Lower lobe of right lung (tissue), 2 donors: ENCODE measurements at regions not wholly inside any gene's neighbourhood (a gene's known extent, or its start where the extent isn't known, plus 50 kb on each side); places are given as distances from the start of the nearest gene placed in this dataset.
A peak's percentile ranks its signal among the peaks of the same experiment; 100 is the strongest.

Source experiments
- ATAC-seq, 2 donors: fragments of 200-7000 bp; cut with Tn5 transposase; one replicate each; pipeline ENCODE4 v1.9.1; 2020 to 2022; ENCODE audit warnings: mild to moderate bottlenecking in 2 of 2, moderate library complexity in 2 of 2
- DNase-seq: peaks from one replicate; pipeline ENCODE4 v3.0.0-alpha.2; 2020
- H3K27ac ChIP-seq: fragments of 200-600 bp; one replicate; pipeline ENCODE4 v1.8.0; 2022
- H3K27me3 ChIP-seq: fragments of 200-600 bp; one replicate; pipeline ENCODE4 v1.8.0; 2022; ENCODE audit warnings: low read depth
- H3K36me3 ChIP-seq: fragments of 200-600 bp; one replicate; pipeline ENCODE4 v1.8.0; 2022; ENCODE audit warnings: mild to moderate bottlenecking
- H3K4me1 ChIP-seq: fragments of 200-600 bp; one replicate; pipeline ENCODE4 v1.8.0; 2022
- H3K4me3 ChIP-seq: fragments of 200-600 bp; one replicate; pipeline ENCODE4 v1.8.0; 2022; ENCODE audit warnings: mild to moderate bottlenecking
- H3K9me3 ChIP-seq: fragments of 200-600 bp; one replicate; pipeline ENCODE4 v1.8.0; 2022
- CTCF ChIP-seq: fragments of 200-600 bp; IDR thresholded peaks from one replicate; pipeline ENCODE4 v1.8.0; 2022; ENCODE audit warnings: antibody characterized with exemption, mild to moderate bottlenecking
- intact Hi-C: fragments of 100-400 bp; cut with DNase I; formaldehyde crosslinking; loops from one replicate; pipeline ENCODE4 v1.11.0; 2022
- donor health status: DM: no; HTN: yes; CAD: no; lungs with severe emphysema.

GRCh38 chr12:46608431-46609272 is 217.1 kb downstream of the SLC38A4 start:
- Histone ChIP-seq H3K4me3 (no peak overlapping the region), H3K4me1 (no peaks in the 10 kb centered on the region), H3K27ac (no peak overlapping the region), H3K9me3 (no peaks in the 10 kb centered on the region), H3K36me3 (no peaks in the 10 kb centered on the region), H3K27me3 (no peaks in the 10 kb centered on the region)
- TF ChIP-seq CTCF: no peak
- ATAC-seq (no peak), DNase-seq (no peak)
- intact Hi-C loops: no loop called here

- no peak overlapping the region for H3K27ac ChIP-seq
- H3K4me3 ChIP-seq: no peak overlapping the region
- no peaks in the 10 kb centered on the region for H3K4me1 ChIP-seq
- no peaks in the 10 kb centered on the region for H3K9me3 ChIP-seq
- no peaks in the 10 kb centered on the region for H3K27me3 ChIP-seq
- intact Hi-C loops: no loop called here
- ATAC-seq: no peak
- no peaks in the 10 kb centered on the region for H3K36me3 ChIP-seq
- TF ChIP-seq CTCF: no peak
- no peak for DNase-seq
These were observed 221.1 kb downstream of the SLC38A4 start for GRCh38 chr12:46604684-46605083.

GRCh38 chr12:46603776-46604456 is 221.9 kb downstream of the SLC38A4 start:
- ATAC-seq (peak in 1 of 2 donors; percentile 17), DNase-seq (no peak)
- Histone ChIP-seq H3K36me3 (no peaks in the 10 kb centered on the region), H3K27me3 (no peaks in the 10 kb centered on the region), H3K4me3 (no peak overlapping the region), H3K9me3 (no peaks in the 10 kb centered on the region), H3K4me1 (no peaks in the 10 kb centered on the region), H3K27ac (no peak overlapping the region)
- no peak for TF ChIP-seq CTCF
- intact Hi-C loops: no loop called here

GRCh38 chr12:46602474-46602873 is 223.3 kb downstream of the SLC38A4 start:
- no peaks in the 10 kb centered on the region for H3K27me3 ChIP-seq
- no peak for TF ChIP-seq CTCF
- no peak for DNase-seq
- ATAC-seq: no peak
- intact Hi-C loops: no loop called here
- H3K9me3 ChIP-seq: no peaks in the 10 kb centered on the region
- H3K4me1 ChIP-seq: no peaks in the 10 kb centered on the region
- H3K4me3 ChIP-seq: no peak overlapping the region
- no peak overlapping the region for H3K27ac ChIP-seq
- H3K36me3 ChIP-seq: no peaks in the 10 kb centered on the region

GRCh38 chr12:46590991-46591703 is 218.6 kb upstream of the SLC38A2 start:
- H3K27ac ChIP-seq: no peak overlapping the region
- DNase-seq (no peak), ATAC-seq (no peak)
- H3K4me3 ChIP-seq: no peak overlapping the region
- TF ChIP-seq CTCF: no peak
- H3K36me3 ChIP-seq: no peaks in the 10 kb centered on the region
- H3K4me1 ChIP-seq: peaks cover 2% of the 10 kb centered on the region
- H3K9me3 ChIP-seq: peaks cover 5% of the 10 kb centered on the region
- intact Hi-C loops: no loop called here
- no peaks in the 10 kb centered on the region for H3K27me3 ChIP-seq
